HEK293 (cell line): ENCODE measurements at regions not wholly inside any gene's neighbourhood (a gene's known extent, or its start where the extent isn't known, plus 50 kb on each side); places are given as distances from the start of the nearest gene placed in this dataset.

Experiments
- CTCF ChIA-PET: fragments of 350-600 bp; formaldehyde crosslinking; extraction: SDS; loops from one replicate; lab custom pipeline; 2021; ENCODE audit warnings: antibody characterized with exemption; lab: Yijun Ruan, JAX
- POLR2A ChIA-PET: fragments of 300-600 bp; formaldehyde crosslinking; extraction: SDS; loops from one replicate; lab custom pipeline; 2020; ENCODE audit warnings: antibody characterized with exemption, inconsistent platforms; lab: Yijun Ruan, JAX
- H3K27ac ChIP-seq: fragments of 200-500 bp; sonication (Bioruptor generic); 2 replicates; pipeline ENCODE4 v1.5.1; 2014; ENCODE audit warnings: low read depth, low read length, control low read depth, inconsistent platforms; ENCODE audit errors: extremely low read depth
- H3K36me3 ChIP-seq, 2 experiments: fragments of 200-500 bp in 1 of 2; sonication (Bioruptor generic) in 1 of 2; 1 replicate in 1 of 2; 2 replicates in 1 of 2; pipeline ENCODE4 v1.5.1; 2014 to 2017; ENCODE audit warnings: inconsistent platforms in 2 of 2, low read length in 2 of 2; ENCODE audit not compliant: control insufficient read depth in 2 of 2, insufficient read depth in 1 of 2
- H3K4me1 ChIP-seq: fragments of 200-500 bp; sonication (Bioruptor generic); 2 replicates; pipeline ENCODE4 v1.5.1; 2014; ENCODE audit warnings: mild to moderate bottlenecking, low read length, inconsistent platforms; ENCODE audit not compliant: control insufficient read depth, insufficient read depth
- H3K4me3 ChIP-seq: 2 replicates; pipeline ENCODE4 v1.5.1; 2011; ENCODE audit warnings: low read depth, mild to moderate bottlenecking, control low read depth, low read length, moderate library complexity
- H3K9me3 ChIP-seq: fragments of 200-500 bp; sonication (Bioruptor generic); 2 replicates; pipeline ENCODE4 v1.5.1; 2014; ENCODE audit warnings: low read depth, low read length, inconsistent platforms; ENCODE audit not compliant: control insufficient read depth, insufficient read depth
- GLIS2 ChIP-seq: fragments of 450-650 bp; formaldehyde crosslinking; IDR thresholded peaks from 2 replicates; pipeline ENCODE4 v1.5.1; 2016; ENCODE audit warnings: missing biosample characterization, missing genetic modification characterization
- IKZF3 ChIP-seq: fragments of 450-650 bp; IDR thresholded peaks from 2 replicates; pipeline ENCODE4 v1.5.0; 2018; ENCODE audit warnings: missing biosample characterization, mild to moderate bottlenecking, missing genetic modification characterization, moderate library complexity
- SCRT2 ChIP-seq: fragments of 450-650 bp; formaldehyde crosslinking; IDR thresholded peaks from 2 replicates; pipeline ENCODE4 v1.5.1; 2016; ENCODE audit warnings: missing biosample characterization, missing genetic modification characterization
- SETDB1 ChIP-seq: IDR thresholded peaks from one replicate; pipeline ENCODE4 v1.6.1; 2017; ENCODE audit warnings: mild to moderate bottlenecking, low read length, moderate library complexity, mixed read lengths; ENCODE audit not compliant: insufficient read length
- TCF7L2 ChIP-seq: IDR thresholded peaks from 2 replicates; pipeline ENCODE4 v1.6.1; 2011; ENCODE audit warnings: low read depth, mild to moderate bottlenecking, inconsistent platforms, low read length, moderate library complexity, borderline replicate concordance
- YY2 ChIP-seq: fragments of 450-650 bp; formaldehyde crosslinking; IDR thresholded peaks from 2 replicates; pipeline ENCODE4 v1.5.1; 2016; ENCODE audit warnings: missing biosample characterization, missing genetic modification characterization
- ZFHX2 ChIP-seq: fragments of 450-650 bp; formaldehyde crosslinking; conservative IDR thresholded peaks from 2 replicates; pipeline ENCODE4 v1.5.1; 2016; ENCODE audit warnings: missing biosample characterization, missing genetic modification characterization
- ZIC2 ChIP-seq: fragments of 450-650 bp; formaldehyde crosslinking; IDR thresholded peaks from 2 replicates; pipeline ENCODE4 v1.5.1; 2016; ENCODE audit warnings: missing biosample characterization, missing genetic modification characterization
- ZNF169 ChIP-seq: fragments of 450-650 bp; formaldehyde crosslinking; IDR thresholded peaks from 2 replicates; pipeline ENCODE4 v1.5.1; 2016; ENCODE audit warnings: missing biosample characterization, missing genetic modification characterization
- ZNF221 ChIP-seq: fragments of 450-650 bp; formaldehyde crosslinking; IDR thresholded peaks from 2 replicates; pipeline ENCODE4 v1.5.1; 2017; ENCODE audit warnings: missing biosample characterization, missing genetic modification characterization, borderline replicate concordance
- ZNF23 ChIP-seq: fragments of 450-650 bp; formaldehyde crosslinking; IDR thresholded peaks from 2 replicates; pipeline ENCODE4 v1.5.1; 2016; ENCODE audit warnings: missing biosample characterization, missing genetic modification characterization, borderline replicate concordance
- ZNF354C ChIP-seq: fragments of 450-650 bp; formaldehyde crosslinking; IDR thresholded peaks from 2 replicates; pipeline ENCODE4 v1.5.1; 2016; ENCODE audit warnings: missing biosample characterization, missing genetic modification characterization, low read depth, borderline replicate concordance
- ZNF366 ChIP-seq: fragments of 450-650 bp; formaldehyde crosslinking; conservative IDR thresholded peaks from 2 replicates; pipeline ENCODE4 v1.5.1; 2016; ENCODE audit warnings: missing biosample characterization, missing genetic modification characterization
- ZNF529 ChIP-seq: fragments of 450-650 bp; formaldehyde crosslinking; IDR thresholded peaks from 2 replicates; pipeline ENCODE4 v1.5.1; 2017; ENCODE audit warnings: missing genetic modification characterization, missing biosample characterization; ENCODE audit not compliant: insufficient replicate concordance
- ZNF549 ChIP-seq: fragments of 450-650 bp; IDR thresholded peaks from 2 replicates; pipeline ENCODE4 v1.5.1; 2018; ENCODE audit warnings: missing biosample characterization, missing genetic modification characterization, mild to moderate bottlenecking, inconsistent platforms, moderate library complexity
- ZNF664 ChIP-seq: fragments of 450-650 bp; formaldehyde crosslinking; IDR thresholded peaks from 2 replicates; pipeline ENCODE4 v1.5.1; 2016; ENCODE audit warnings: missing biosample characterization, missing genetic modification characterization
- ZNF768 ChIP-seq: fragments of 450-650 bp; formaldehyde crosslinking; IDR thresholded peaks from 2 replicates; pipeline ENCODE4 v1.5.1; 2018; ENCODE audit warnings: missing biosample characterization, mild to moderate bottlenecking, missing genetic modification characterization
- ZNF791 ChIP-seq: fragments of 450-650 bp; formaldehyde crosslinking; IDR thresholded peaks from 2 replicates; pipeline ENCODE4 v1.5.1; 2016; ENCODE audit warnings: missing biosample characterization, missing genetic modification characterization
- TF ChIP-seq, protein P1 (sequence below): fragments of 450-650 bp; formaldehyde crosslinking; IDR thresholded peaks from 2 replicates; pipeline ENCODE4 v1.5.1; 2016; ENCODE audit warnings: missing biosample characterization, missing genetic modification characterization
- TF ChIP-seq, protein P2 (sequence below): fragments of 450-650 bp; formaldehyde crosslinking; IDR thresholded peaks from 2 replicates; pipeline ENCODE4 v1.5.0; 2017; ENCODE audit warnings: missing biosample characterization, missing genetic modification characterization, borderline replicate concordance

DNA sequence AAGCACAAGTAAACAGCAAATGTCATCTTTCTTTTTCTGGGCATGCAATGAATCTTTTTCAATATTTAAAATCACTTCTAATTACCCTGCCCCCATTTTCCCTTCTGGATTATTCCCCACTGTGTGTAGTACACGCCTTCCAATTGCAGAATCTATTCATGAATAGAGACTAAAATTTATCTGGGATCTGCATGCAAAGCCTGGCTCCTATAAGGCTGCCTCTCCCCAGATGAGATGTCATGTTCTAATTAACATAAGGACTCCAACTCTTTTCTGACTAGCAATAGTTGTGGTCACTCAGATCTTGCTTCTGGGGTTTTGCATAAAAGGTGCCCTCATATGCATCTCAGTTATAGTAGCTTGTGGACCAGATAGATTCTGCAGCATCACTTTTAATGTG is 473.5 kb downstream of the BTG1 start:
- Histone ChIP-seq H3K27ac (no peak overlapping the region), H3K9me3 (no peaks in the 10 kb centered on the region), H3K4me1 (no peaks in the 10 kb centered on the region), H3K4me3 (no peak overlapping the region), H3K36me3 (no peaks in the 10 kb centered on the region)
- TF ChIP-seq ZNF664 (tag by site-specific recombination) (no peak), IKZF3 (tag by site-specific recombination) (no peak), ZNF549 (tag by site-specific recombination) (no peak), ZNF169 (tag by site-specific recombination) (no peak), ZNF23 (no peak), SETDB1 (no peak), ZNF529 (tag by site-specific recombination) (no peak), ZNF768 (tag by site-specific recombination) (no peak), YY2 (tag by site-specific recombination) (no peak), ZNF354C (tag by site-specific recombination) (no peak), ZIC2 (tag by site-specific recombination) (no peak), ZNF366 (tag by site-specific recombination) (no peak), ZFHX2 (tag by site-specific recombination) (no peak)
- TF ChIP-seq, protein P1, sequence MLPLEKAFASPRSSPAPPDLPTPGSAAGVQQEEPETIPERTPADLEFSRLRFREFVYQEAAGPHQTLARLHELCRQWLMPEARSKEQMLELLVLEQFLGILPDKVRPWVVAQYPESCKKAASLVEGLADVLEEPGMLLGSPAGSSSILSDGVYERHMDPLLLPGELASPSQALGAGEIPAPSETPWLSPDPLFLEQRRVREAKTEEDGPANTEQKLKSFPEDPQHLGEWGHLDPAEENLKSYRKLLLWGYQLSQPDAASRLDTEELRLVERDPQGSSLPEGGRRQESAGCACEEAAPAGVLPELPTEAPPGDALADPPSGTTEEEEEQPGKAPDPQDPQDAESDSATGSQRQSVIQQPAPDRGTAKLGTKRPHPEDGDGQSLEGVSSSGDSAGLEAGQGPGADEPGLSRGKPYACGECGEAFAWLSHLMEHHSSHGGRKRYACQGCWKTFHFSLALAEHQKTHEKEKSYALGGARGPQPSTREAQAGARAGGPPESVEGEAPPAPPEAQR = no peak
- ChIA-PET CTCF (no interaction called here), POLR2A (no interaction called here)

DNA sequence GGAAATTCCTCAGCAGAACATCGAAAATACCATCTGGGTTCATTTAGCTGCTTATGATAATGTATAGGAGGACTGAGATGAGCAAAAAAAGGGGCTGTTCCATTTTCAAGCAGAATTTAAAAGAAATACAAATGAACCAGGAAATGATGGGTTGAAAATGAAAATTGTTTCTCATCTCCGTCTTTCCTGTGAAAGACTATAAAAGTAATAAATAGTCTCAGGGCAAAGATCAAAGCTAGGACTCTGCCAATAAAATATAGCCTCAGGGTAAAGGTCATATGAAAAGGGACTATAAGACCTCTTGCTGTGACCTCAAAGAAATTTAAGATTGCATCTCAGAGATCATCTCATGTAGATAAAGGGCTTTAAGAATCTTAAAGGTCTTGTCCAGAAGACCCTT is 478.0 kb downstream of the BTG1 start:
- Histone ChIP-seq H3K4me1 (no peaks in the 10 kb centered on the region), H3K4me3 (no peak overlapping the region), H3K9me3 (no peaks in the 10 kb centered on the region), H3K27ac (no peak overlapping the region)
- TF ChIP-seq TCF7L2 (peak; percentile 35; the same call in 1 of the 2 replicates), ZNF791 (tag by site-specific recombination) (no peak)
- TF ChIP-seq, all 188 proteins: peak for 1
- H3K36me3 ChIP-seq = no peaks in the 10 kb centered on the region
- ChIA-PET CTCF (no interaction called here), POLR2A (no interaction called here)

DNA sequence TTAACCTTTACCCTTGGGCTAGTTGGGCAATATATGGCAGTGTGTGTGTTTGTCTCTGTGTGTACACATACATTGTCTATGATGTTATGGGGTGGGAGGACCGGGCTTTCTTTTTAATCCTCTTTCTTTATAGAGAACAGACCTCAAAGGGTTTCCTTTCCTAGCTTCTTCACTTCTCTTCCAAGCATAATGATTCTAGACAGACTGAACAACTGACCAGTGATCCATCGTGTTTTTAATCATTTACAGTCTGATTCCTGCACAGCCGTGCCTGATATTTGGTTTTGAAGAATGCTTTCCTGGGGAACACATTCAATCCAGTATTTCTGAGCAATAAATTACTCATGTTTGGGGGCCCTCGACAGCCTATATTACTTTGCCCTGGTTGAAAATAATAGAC is 481.1 kb upstream of the DCN start:
- Histone ChIP-seq H3K4me3 (no peak overlapping the region), H3K9me3 (no peaks in the 10 kb centered on the region), H3K36me3 (no peaks in the 10 kb centered on the region), H3K27ac (no peak overlapping the region), H3K4me1 (no peaks in the 10 kb centered on the region)
- CTCF ChIA-PET = no interaction called here
- TF ChIP-seq GLIS2 (tag by site-specific recombination) (no peak), SCRT2 (tag by site-specific recombination) (no peak), ZNF221 (no peak)
- TF ChIP-seq, protein P2, sequence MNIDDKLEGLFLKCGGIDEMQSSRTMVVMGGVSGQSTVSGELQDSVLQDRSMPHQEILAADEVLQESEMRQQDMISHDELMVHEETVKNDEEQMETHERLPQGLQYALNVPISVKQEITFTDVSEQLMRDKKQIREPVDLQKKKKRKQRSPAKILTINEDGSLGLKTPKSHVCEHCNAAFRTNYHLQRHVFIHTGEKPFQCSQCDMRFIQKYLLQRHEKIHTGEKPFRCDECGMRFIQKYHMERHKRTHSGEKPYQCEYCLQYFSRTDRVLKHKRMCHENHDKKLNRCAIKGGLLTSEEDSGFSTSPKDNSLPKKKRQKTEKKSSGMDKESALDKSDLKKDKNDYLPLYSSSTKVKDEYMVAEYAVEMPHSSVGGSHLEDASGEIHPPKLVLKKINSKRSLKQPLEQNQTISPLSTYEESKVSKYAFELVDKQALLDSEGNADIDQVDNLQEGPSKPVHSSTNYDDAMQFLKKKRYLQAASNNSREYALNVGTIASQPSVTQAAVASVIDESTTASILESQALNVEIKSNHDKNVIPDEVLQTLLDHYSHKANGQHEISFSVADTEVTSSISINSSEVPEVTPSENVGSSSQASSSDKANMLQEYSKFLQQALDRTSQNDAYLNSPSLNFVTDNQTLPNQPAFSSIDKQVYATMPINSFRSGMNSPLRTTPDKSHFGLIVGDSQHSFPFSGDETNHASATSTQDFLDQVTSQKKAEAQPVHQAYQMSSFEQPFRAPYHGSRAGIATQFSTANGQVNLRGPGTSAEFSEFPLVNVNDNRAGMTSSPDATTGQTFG (tag by site-specific recombination) = no peak
- POLR2A ChIA-PET = no interaction called here
